ENCODE measurements at regions not wholly inside any gene's neighbourhood (a gene's known extent, or its start where the extent isn't known, plus 50 kb on each side); places are given as distances from the start of the nearest gene placed in this dataset.
"Not testable (repeated sequence)": the region's sequence is repeated elsewhere in the genome, so short reads cannot be mapped to it uniquely, and the experiment has no call there.

DNA sequence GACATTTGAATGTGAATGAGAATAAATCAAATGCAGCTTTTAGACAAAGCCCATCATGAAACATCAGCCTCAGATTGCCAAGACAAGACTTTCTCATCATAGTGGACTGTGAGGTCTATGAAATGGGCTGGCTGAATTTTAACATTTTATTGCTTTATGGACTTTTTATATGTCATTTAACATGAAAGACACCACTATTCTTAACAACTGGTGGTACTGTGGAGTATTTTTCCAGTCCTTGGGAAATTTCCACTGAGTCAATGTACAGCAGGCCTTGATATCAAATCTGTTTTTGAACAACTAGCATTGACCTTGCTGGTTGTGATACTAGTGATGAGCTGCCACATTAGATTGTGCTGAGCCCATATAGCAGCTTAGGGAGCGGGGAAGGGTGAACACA lies 326.6 kb upstream of the CITED2 start:
- DNase-seq (ENCODE audit: low read depth) (no peak), FAIRE-seq (no peak)
- TF ChIP-seq, protein P1, sequence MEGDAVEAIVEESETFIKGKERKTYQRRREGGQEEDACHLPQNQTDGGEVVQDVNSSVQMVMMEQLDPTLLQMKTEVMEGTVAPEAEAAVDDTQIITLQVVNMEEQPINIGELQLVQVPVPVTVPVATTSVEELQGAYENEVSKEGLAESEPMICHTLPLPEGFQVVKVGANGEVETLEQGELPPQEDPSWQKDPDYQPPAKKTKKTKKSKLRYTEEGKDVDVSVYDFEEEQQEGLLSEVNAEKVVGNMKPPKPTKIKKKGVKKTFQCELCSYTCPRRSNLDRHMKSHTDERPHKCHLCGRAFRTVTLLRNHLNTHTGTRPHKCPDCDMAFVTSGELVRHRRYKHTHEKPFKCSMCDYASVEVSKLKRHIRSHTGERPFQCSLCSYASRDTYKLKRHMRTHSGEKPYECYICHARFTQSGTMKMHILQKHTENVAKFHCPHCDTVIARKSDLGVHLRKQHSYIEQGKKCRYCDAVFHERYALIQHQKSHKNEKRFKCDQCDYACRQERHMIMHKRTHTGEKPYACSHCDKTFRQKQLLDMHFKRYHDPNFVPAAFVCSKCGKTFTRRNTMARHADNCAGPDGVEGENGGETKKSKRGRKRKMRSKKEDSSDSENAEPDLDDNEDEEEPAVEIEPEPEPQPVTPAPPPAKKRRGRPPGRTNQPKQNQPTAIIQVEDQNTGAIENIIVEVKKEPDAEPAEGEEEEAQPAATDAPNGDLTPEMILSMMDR (IDR thresholded peaks at IDR 0.05; ENCODE audit: insufficient read depth, low read length, severe bottlenecking): no peak
- Histone ChIP-seq H3K36me3 (ENCODE audit: control insufficient read depth, insufficient read depth, low read length) (no peaks in the 10 kb centered on the region), H3K4me3 (ENCODE audit: low read depth, low read length) (no peak overlapping the region), H3K27me3 (ENCODE audit: control insufficient read depth, insufficient read depth, low read length) (no peaks in the 10 kb centered on the region)

DNA sequence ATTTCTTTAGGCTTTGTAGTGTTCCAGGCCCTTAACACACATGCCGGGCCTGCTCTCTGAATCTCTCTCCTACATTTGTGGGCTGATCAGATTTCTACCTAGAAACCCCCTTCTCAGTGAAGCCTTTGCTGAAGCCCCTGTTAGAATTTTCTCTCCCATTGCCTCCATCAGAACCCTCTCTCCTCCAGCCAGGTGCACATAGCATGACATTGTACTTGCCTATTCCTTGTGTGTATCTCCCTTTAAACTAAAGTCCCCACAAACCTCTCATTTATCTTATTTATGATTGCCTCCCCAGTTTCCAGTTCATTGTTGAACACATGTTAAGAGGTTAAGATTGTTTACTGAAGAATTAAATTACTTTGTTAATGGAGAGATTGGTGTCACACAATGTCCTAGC lies 325.5 kb upstream of the CITED2 start:
- FAIRE-seq: no peak
- DNase-seq (ENCODE audit: low read depth): no peak

GRCh38 chr6:139699335-139699734 lies 324.9 kb upstream of the CITED2 start:
- no peaks in the 10 kb centered on the region for H3K36me3 ChIP-seq (ENCODE audit: control insufficient read depth, insufficient read depth, low read length)
- FAIRE-seq: no peak
- no peaks in the 10 kb centered on the region for H3K27me3 ChIP-seq (ENCODE audit: control insufficient read depth, insufficient read depth, low read length)
- no peak overlapping the region for H3K4me3 ChIP-seq (ENCODE audit: low read depth, low read length)
- DNase-seq (ENCODE audit: low read depth): peak; percentile 52
- TF ChIP-seq, protein P1 (IDR thresholded peaks at IDR 0.05; ENCODE audit: insufficient read depth, low read length, severe bottlenecking): no peak

More for the DNA sequence above, 325.5 kb upstream of the CITED2 start:
- no peak overlapping the region for H3K4me3 ChIP-seq (ENCODE audit: low read depth, low read length)
- no peaks in the 10 kb centered on the region for H3K36me3 ChIP-seq (ENCODE audit: control insufficient read depth, insufficient read depth, low read length)
- H3K27me3 ChIP-seq (ENCODE audit: control insufficient read depth, insufficient read depth, low read length): no peaks in the 10 kb centered on the region
- TF ChIP-seq, protein P1 (IDR thresholded peaks at IDR 0.05; ENCODE audit: insufficient read depth, low read length, severe bottlenecking): no peak

- Histone ChIP-seq H3K4me3 (ENCODE audit: low read depth, low read length) (no peak overlapping the region), H3K27me3 (ENCODE audit: control insufficient read depth, insufficient read depth, low read length) (no peaks in the 10 kb centered on the region), H3K36me3 (ENCODE audit: control insufficient read depth, insufficient read depth, low read length) (no peaks in the 10 kb centered on the region)
- TF ChIP-seq, protein P1 (IDR thresholded peaks at IDR 0.05; ENCODE audit: insufficient read depth, low read length, severe bottlenecking): no peak
- no peak for DNase-seq (ENCODE audit: low read depth)
- no peak for FAIRE-seq
Observed at GRCh38 chr6:139698526-139699176, 324.2 kb upstream of the CITED2 start.

DNA sequence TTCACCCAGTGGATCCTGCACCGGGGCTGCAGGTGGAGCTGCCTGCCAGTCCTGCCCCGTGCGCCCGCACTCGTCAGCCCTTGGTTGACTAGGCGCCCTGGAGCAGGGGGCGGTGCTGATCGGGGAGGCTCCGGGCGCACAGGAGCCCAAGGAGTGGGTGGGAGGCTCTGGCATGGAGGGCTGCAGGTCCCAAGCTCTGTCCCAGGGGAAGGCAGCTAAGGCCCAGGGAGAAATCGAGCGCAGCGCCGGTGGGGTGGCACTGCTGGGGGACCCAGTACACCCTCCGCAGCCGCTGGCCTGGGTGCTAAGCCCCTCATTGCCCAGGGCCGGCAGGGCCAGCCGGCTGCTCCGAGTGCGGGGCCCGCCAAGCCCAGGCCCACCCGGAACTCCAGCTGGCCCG lies 323.4 kb upstream of the CITED2 start:
- DNase-seq (ENCODE audit: low read depth); FAIRE-seq; H3K27me3 ChIP-seq (ENCODE audit: control insufficient read depth, insufficient read depth, low read length); H3K4me3 ChIP-seq (ENCODE audit: low read depth, low read length); H3K36me3 ChIP-seq (ENCODE audit: control insufficient read depth, insufficient read depth, low read length): not testable (repeated sequence)

DNA sequence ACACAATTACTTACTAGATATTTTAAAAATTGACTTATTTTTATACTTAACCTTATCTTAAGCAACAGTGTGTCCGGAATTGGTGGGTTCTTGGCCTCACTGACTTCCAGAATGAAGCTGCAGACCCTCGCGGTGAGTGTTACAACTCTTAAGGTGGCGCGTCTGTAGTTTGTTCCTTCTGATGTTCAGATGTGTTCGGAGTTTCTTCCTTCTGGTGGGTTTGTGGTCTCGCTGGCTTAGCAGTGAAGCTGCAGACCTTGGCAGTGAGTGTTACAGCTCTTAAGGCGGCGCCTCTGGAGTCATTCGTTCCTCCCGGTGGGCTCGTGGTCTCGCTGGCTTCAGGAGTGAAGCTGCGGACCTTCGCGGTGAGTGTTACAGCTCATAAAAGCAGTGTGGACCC lies 322.5 kb upstream of the CITED2 start:
- H3K27me3 ChIP-seq (ENCODE audit: control insufficient read depth, insufficient read depth, low read length); FAIRE-seq; H3K36me3 ChIP-seq (ENCODE audit: control insufficient read depth, insufficient read depth, low read length); DNase-seq (ENCODE audit: low read depth); H3K4me3 ChIP-seq (ENCODE audit: low read depth, low read length): not testable (repeated sequence)

DNA sequence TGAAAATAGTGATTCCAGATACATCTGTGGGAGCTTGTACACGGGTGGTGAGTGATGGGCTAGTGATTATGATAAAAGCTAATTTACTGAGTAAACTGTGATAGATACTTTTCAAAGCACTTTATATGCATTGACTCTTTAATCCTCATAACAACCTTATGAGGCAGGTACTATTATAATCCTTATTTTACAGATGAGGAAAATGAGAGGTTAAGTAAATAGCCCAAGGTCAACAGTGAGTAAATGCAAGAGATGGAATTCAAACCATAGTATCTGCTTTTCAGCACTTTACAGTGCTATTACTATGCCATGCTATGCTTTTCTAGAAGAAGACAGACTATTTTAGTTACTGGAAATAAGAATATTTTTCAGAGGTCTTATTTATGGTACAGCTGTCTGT lies 320.9 kb upstream of the CITED2 start:
- peak; percentile 7 for DNase-seq (ENCODE audit: low read depth)
- Histone ChIP-seq H3K4me3 (ENCODE audit: low read depth, low read length) (no peak overlapping the region), H3K27me3 (ENCODE audit: control insufficient read depth, insufficient read depth, low read length) (no peaks in the 10 kb centered on the region), H3K36me3 (ENCODE audit: control insufficient read depth, insufficient read depth, low read length) (no peaks in the 10 kb centered on the region)
- FAIRE-seq: no peak
- TF ChIP-seq, protein P1 (IDR thresholded peaks at IDR 0.05; ENCODE audit: insufficient read depth, low read length, severe bottlenecking): no peak

All from bronchial epithelial cell (primary cell).